ENCODE measurements at regions not wholly inside any gene's neighbourhood (a gene's known extent, or its start where the extent isn't known, plus 50 kb on each side); places are given as distances from the start of the nearest gene placed in this dataset.

- Histone ChIP-seq H3K4me1 (ENCODE audit: control insufficient read depth in 1 of 2, insufficient read depth in 1 of 2, low read depth in 1 of 2, low read length in 1 of 2) (no peaks in the 10 kb centered on the region), H3K27ac (no peak overlapping the region), H3K9me3 (no peaks in the 10 kb centered on the region), H3K27me3 (peaks cover 92% of the 10 kb centered on the region), H3K4me3 (ENCODE audit: low read depth in 1 of 2, low read length in 1 of 2) (no peak overlapping the region), H3K36me3 (no peaks in the 10 kb centered on the region)
- TF ChIP-seq CTCF (IDR thresholded peaks at IDR 0.05), result no peak
Measured at GRCh38 chr15:96407482-96407881, 77.0 kb downstream of the NR2F2 start.

DNA sequence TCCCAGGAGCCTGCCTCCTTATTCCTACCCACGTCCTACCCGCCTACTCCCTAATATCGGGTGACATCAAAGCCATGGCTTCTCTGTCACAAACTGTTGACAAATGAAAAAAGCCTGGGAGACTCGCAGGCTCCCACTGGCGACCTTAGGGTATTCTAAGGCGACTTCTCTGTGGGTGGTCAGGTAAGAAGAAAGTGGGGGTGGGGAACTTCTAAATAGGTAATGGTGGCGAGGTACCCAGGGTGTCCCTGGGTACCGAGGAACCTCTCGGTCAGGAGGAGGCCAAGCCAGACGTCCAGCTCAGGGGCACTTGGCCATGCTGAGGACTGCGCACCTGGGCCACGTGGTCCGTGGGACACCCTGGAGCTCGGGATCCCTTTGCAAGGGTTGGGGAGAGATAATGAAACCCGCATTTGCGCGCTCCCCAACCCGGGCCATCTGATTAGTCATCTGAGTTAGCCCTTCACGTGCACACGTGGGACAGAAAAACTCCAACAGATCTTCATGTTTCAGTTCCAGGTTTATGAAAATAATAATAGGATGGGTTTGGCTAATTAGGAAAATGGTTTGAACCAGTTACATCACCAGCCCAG lies 78.2 kb downstream of the NR2F2 start:
- Histone ChIP-seq H3K36me3 (no peaks in the 10 kb centered on the region), H3K4me3 (ENCODE audit: low read depth in 1 of 2, low read length in 1 of 2) (no peak overlapping the region), H3K4me1 (ENCODE audit: control insufficient read depth in 1 of 2, insufficient read depth in 1 of 2, low read depth in 1 of 2, low read length in 1 of 2) (no peaks in the 10 kb centered on the region), H3K27me3 (peaks cover 98% of the 10 kb centered on the region), H3K27ac (no peak overlapping the region), H3K9me3 (no peaks in the 10 kb centered on the region)
- TF ChIP-seq CTCF (IDR thresholded peaks at IDR 0.05), result no peak

DNA sequence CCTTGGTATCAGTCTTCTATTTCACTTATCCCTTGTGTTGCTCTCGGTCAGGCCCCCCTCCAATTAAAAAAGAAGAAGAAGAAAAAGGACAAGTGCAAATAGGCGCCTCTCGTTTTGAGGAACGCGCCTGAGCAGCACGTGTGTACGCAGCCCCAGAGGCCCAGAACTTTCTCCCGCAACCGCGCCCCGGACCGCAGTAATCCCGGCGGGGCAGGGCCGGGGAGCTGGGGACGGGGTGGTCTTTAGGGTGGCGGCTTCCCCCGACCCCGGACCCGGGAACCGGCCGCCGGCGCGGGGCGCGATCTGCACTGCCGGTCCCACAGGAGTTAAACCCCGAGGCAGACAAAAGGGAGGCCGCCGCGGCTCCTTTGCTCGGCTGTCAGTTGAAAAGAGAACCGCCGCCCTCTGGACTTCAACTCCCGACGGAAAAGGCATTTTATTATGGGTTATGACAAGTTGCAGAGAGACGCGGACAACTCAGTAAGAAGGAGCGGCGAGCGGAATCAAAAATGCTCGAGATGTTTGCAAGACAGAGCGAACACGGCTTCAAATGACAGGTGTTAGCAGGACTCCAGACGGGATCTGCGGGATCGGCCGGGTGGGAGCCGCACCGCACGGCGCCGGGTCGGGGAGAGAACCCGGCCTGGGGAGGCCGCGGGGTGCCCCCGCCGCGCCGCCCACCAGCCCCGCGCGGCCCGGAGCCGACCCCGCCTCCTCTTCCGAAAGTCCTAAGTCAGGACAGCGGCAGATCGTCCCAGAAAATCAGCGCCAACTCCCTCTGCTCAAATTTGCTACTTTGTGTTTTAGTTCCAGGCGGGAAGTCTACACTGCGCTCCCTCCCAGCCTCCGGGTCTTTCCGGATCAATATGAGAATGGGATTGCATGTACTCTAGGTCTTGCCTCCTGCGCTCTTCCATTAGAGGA lies 79.0 kb downstream of the NR2F2 start:
- no peak overlapping the region for H3K4me3 ChIP-seq (ENCODE audit: low read depth in 1 of 2, low read length in 1 of 2)
- H3K9me3 ChIP-seq, result no peaks in the 10 kb centered on the region
- H3K36me3 ChIP-seq, result no peaks in the 10 kb centered on the region
- no peak overlapping the region for H3K27ac ChIP-seq
- H3K27me3 ChIP-seq, result peaks cover 100% of the 10 kb centered on the region
- H3K4me1 ChIP-seq (ENCODE audit: control insufficient read depth in 1 of 2, insufficient read depth in 1 of 2, low read depth in 1 of 2, low read length in 1 of 2), result no peaks in the 10 kb centered on the region
- TF ChIP-seq CTCF (IDR thresholded peaks at IDR 0.05), result no peak

- Histone ChIP-seq H3K27me3 (peaks cover 100% of the 10 kb centered on the region), H3K27ac (no peak overlapping the region), H3K4me1 (ENCODE audit: control insufficient read depth in 1 of 2, insufficient read depth in 1 of 2, low read depth in 1 of 2, low read length in 1 of 2) (no peaks in the 10 kb centered on the region), H3K4me3 (ENCODE audit: low read depth in 1 of 2, low read length in 1 of 2) (no peak overlapping the region), H3K36me3 (no peaks in the 10 kb centered on the region), H3K9me3 (no peaks in the 10 kb centered on the region)
- no peak for TF ChIP-seq CTCF (IDR thresholded peaks at IDR 0.05)
Measured at GRCh38 chr15:96410175-96411055, 79.9 kb downstream of the NR2F2 start.
